ENCODE measurements at regions not wholly inside any gene's neighbourhood (a gene's known extent, or its start where the extent isn't known, plus 50 kb on each side); places are given as distances from the start of the nearest gene placed in this dataset.
"Not testable (repeated sequence)": the region's sequence is repeated elsewhere in the genome, so short reads cannot be mapped to it uniquely, and the experiment has no call there.

- no peak for DNase-seq (ENCODE audit: low spot score)
Measured at GRCh38 chr19:28685802-28686201, 527.1 kb downstream of the UQCRFS1 start.

DNA sequence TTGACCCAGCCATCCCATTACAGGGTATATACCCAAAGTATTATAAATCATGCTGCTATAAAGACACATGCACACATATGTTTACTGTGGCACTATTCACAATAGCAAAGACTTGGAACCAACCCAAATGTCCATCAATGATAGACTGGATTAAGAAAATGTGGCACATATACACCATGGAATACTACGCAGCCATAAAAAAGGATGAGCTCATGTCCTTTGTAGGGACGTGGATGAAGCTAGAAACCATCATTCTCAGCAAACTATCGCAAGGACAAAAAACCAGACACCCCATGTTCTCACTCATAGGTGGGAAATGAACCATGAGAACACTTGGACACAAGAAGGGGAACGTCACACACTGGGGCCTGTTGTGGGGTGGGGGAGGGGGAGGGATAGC, 527.9 kb downstream of the UQCRFS1 start:
- not testable (repeated sequence) for DNase-seq (ENCODE audit: low spot score)

- no peak for DNase-seq (ENCODE audit: low spot score)
Measured at GRCh38 chr19:28680111-28680510, 532.8 kb downstream of the UQCRFS1 start.

GRCh38 chr19:28670836-28671235, 542.1 kb downstream of the UQCRFS1 start:
- DNase-seq (ENCODE audit: low spot score), result no peak

DNA sequence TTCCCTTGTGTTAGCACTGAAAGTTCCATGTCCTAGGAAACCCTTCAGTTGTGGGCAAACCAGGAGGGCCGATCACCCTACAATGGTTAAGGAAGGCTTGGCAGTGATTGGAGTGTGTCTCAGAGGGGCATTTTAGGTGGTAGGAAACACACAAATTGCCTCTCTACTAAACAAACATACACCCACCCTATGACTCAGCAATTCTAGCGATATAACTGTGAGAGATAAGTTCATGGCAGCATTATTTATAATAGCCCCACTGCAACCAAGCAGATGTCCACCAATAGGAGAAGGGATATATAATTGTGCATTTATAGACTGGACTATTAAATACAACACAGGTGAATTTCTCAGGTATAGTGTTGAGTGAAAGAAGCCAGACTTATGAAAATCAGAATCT, 543.1 kb downstream of the UQCRFS1 start:
- DNase-seq (ENCODE audit: low spot score), result no peak

- DNase-seq (ENCODE audit: low spot score), result no peak
Measured at GRCh38 chr19:28667348-28667977, 545.5 kb downstream of the UQCRFS1 start.

DNA sequence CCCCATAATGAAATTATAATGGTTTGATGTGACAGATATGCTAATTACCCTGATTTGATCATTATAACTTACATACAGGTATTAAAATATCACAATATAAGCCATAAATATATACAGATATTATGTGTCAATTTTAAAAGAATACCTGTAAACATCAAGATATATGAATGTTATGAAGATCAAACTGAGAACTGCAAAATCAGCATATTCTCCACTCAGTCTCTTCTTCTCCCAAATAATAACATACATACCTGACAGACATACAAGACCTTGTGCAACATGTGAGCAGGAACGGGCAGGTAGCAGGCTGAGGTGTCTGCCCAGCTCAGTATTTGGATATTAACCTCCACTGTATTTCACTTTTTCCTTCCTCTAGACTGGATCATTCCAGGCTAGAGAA, 547.2 kb downstream of the UQCRFS1 start:
- DNase-seq (ENCODE audit: low spot score), result no peak

- no peak for DNase-seq (ENCODE audit: low spot score)
Measured at GRCh38 chr19:28656644-28657043, 556.3 kb downstream of the UQCRFS1 start.

GRCh38 chr19:28655054-28655453, 557.9 kb downstream of the UQCRFS1 start:
- DNase-seq (ENCODE audit: low spot score), result no peak

DNA sequence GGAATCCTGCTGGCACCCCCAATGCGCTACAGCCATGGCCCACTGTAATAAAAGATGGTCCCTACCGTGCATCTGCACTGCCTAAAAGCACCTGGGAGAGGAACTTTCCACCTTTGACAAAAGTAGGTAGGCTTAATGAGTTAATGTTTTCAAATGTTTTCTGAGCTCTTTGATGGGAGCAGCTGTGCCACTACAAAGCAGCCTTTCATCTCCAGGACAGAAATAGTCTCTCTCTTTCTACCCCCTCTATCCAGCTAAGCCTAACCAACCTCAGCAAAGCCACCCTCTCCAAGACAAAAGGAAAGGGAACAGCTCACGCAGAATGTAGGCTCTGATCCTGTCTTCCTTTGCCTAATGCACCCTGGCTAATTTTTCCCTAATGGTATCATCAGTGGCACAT, 560.2 kb downstream of the UQCRFS1 start:
- no peak for DNase-seq (ENCODE audit: low spot score)

DNA sequence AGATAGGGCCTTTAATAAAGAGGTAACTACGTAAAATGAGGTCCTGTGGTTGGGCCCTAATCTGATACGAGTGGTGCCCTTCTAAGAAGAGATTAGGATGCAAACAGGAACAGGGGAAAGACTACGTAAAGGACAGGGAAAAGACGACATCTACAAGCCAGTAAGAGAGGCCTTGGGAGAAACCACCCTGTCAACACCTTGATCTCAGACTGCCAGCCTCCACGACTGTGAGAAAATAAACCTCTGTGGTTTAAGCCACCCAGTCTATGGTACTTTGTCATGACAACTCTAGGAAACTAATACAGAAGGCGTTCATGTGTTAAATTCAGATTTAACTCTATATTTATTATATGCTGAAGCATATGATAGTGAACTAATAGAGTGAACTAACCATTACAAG, 566.3 kb downstream of the UQCRFS1 start:
- DNase-seq (ENCODE audit: low spot score), result no peak

DNA sequence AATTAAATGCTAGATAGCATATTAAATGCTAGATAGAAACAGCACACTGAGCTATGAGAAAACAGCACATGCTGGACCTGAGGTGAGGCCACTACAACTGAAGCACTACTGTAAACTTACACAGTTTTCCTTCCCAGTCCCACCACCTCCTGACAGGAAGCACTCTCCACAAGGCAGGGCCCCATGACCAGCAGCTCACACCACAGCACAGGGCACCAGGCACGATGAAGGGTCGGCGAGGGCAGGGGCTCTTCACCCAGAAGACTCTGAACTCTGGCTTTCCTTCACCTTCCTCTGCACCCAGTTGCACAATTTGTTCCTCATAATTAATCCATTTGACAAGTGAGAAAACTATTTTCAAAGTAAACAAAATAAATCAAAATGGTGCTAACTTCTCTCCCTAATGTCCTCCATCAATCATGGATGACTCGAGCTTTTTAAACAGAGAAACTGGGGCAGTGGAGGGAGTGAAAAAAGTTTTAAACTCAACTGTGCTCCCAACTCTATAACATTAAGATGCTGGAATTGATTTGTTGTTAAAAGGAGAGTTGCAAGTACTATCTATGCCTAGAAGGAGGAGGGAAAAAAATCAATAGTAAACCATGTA, 568.7 kb downstream of the UQCRFS1 start:
- no peak for DNase-seq (ENCODE audit: low spot score)

DNA sequence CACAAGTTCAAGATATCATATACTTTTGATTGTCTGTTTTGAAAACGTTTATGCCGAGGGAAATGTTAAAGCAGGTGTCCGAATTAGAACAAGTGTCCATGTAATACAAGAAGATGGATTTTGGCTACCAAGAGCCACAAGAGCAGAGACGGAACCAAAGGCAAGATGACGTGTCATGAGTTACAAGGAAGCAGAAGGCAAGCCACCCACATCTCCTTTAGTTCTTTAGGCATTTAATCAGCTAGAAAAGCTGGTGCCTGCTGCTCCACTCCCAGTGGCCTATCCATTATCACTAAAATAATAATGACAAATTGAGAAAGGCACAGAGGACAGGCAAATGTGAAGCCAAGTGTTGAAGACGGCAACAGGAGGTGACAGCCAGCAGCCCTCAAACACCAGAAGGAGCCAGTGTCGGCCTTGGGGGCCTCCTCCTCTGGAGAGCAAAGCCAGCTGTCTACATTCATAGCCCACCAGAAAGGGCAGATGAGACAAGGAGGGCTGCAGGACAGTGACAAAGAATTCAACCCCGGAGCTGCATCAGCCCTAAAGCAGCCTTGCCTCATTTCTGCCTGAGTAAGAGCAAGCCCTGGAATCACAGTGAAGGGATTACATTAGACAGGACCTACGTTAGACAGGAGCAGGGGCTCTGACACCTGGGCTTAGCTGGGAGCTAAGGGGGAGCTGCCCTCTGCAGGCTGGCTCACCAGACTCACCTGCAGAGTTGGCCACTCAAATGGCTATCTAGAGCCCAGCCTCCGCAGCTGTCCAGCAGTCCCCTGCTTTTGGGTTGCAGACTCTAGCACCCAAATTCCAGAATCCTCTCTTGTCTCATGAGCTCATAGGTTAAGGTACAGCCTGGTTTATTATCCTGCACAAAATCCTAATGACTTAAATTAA, 569.9 kb downstream of the UQCRFS1 start:
- no peak for DNase-seq (ENCODE audit: low spot score)

GRCh38 chr19:28641395-28641794, 571.6 kb downstream of the UQCRFS1 start:
- DNase-seq (ENCODE audit: low spot score), result no peak

DNA sequence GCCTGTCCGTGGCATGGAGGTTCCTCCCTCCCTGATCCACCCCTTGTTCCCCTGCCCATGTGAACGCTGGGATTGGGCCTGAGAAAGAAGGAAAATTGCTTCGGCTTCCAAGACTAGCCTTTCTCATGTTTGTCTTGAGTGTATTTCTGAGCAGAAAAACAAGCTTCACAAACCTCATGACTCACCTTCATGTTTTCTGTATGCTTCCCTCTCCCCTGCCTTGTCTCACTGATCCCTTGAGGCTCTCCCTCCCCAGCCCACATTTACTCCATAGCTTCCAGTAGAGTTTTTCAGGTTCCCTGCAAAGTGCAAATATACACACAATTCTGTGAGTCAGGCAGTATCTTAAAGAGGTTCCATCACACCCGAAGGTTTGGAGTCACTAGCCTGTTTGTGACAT, 572.4 kb downstream of the UQCRFS1 start:
- DNase-seq (ENCODE audit: low spot score), result no peak

DNA sequence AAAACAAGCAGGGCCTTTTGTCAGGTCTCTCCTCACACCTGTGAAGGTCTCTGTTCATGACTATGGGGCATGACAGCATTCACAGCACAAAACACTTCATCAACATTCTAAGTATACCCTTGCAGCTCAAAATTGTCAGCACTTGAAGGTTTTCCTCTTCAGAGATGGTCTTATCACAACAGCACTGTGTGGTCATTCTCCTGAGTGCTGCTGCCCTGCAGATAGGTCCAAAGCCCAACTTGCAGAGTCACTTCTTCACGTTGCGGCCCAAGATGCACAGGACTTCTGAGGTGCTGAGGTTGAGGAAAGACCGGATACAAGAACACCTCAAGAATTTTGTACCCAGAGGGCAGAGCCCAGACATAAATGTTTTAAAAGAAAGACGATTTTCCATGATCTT, 574.5 kb downstream of the UQCRFS1 start:
- no peak for DNase-seq (ENCODE audit: low spot score)

DNA sequence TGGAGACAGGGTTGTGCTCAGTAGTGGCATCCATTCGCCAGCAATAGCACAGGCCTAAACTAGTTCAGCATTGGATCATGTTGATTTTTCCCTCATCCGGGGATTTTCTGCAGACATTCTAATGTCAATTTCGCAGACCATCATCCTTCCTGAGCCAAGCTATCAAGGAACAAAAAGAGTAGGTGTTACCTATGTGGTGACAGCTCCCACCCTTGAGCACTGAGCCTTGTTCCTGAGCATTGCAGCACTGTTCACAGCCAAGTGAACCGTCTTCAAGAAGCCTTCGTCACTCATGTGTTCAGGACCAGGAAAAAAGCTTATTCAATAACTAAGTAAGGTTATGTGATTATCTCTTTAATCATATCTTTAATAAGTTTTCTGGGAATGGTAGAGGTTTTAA, 576.2 kb downstream of the UQCRFS1 start:
- DNase-seq (ENCODE audit: low spot score), result no peak

- no peak for DNase-seq (ENCODE audit: low spot score)
Measured at GRCh38 chr19:28636016-28636629, 576.8 kb downstream of the UQCRFS1 start.

- no peak for DNase-seq (ENCODE audit: low spot score)
Measured at GRCh38 chr19:28634837-28635236, 578.1 kb downstream of the UQCRFS1 start.

DNA sequence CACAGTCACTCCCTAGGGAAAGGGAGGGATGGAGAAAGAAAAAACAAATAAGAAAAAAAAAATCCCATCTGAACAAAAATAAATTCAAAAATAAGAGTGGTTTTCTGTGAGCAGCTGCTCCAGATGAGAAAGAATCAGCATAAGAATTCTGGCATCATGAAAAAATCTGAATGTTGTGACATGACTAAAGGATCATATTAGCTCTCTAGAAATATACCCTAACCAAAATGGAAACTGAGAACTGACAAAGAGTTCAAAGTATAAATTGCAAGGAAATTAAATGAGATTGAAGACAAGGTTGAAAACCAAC, 579.0 kb downstream of the UQCRFS1 start:
- no peak for DNase-seq (ENCODE audit: low spot score)

GRCh38 chr19:28633319-28634018, 579.5 kb downstream of the UQCRFS1 start:
- peak; percentile 79 for DNase-seq (ENCODE audit: low spot score)

GRCh38 chr19:28632371-28633080, 580.4 kb downstream of the UQCRFS1 start:
- no peak for DNase-seq (ENCODE audit: low spot score)

Measured in iPS-NIHi11 (cell line).